ENCODE measurements at regions not wholly inside any gene's neighbourhood (a gene's known extent, or its start where the extent isn't known, plus 50 kb on each side); places are given as distances from the start of the nearest gene placed in this dataset.
"Not testable (repeated sequence)": the region's sequence is repeated elsewhere in the genome, so short reads cannot be mapped to it uniquely, and the experiment has no call there.

- DNase-seq (ENCODE audit: low read depth), result not testable (repeated sequence)
Observed at GRCh38 chr5:62222305-62222704, 83.7 kb upstream of the KIF2A start.

DNA sequence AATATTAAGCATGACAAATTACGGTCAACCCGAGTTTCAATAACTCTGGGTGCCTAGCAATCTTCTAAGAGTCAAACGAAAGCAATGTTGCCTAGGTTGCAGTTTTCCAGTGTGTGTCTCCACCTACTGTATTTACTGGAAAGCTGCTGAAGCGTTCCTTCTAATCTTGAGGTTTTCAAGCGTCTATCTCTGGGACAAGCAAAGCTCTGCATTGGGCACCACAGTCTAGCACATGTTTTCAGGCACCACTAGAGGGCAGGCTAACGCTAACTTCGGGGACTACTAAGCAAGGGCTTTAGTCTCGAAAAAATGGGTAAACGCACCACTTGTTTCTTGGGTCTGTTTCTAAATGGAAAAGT lies 82.7 kb upstream of the KIF2A start:
- peak; percentile 72 for DNase-seq (ENCODE audit: low read depth)

GRCh38 chr5:62224987-62225601 lies 80.9 kb upstream of the KIF2A start:
- DNase-seq (ENCODE audit: low read depth), result not testable (repeated sequence)

GRCh38 chr5:62230876-62231388 lies 75.1 kb upstream of the KIF2A start:
- DNase-seq (ENCODE audit: low read depth), result not testable (repeated sequence)

DNA sequence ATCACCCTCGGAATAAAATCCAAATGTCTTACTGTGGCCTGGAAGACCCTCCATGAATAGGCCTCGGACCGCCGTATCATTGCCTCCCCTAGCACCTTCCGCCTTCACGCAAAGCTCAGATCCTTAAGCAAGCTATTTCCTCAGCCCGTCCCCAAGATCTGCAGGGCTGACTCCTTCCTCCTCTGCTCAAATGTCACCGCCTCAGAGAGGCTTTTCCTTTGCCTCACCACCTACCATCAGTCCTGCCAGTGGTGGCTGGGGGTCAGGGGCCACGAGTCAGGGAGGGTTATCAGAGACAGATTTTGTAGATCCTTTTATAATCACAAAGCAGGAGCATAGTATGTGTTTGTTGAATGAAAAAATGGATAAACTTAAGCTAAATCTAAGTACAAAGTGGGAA lies 74.4 kb upstream of the KIF2A start:
- no peak for DNase-seq (ENCODE audit: low read depth)

DNA sequence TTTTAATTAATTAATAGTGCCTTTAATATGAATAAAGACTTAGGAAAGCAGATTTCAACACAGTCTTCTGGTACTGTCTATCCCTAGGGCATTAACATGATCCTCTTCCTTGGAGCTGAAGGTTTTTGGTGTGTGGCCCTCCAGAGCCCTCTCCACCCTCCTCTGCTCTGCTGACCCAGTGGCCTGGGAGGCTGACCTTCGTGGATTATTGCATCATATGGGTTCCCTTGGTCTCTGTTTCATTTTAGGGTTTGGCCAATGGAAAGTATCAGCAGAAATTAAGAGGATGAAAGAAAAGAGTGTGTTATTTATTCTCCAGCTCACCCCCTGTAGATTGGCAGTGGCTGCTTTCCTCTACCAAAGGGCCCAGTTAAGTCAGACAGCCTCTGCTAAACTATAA lies 73.8 kb upstream of the KIF2A start:
- DNase-seq (ENCODE audit: low read depth), result not testable (repeated sequence)

- DNase-seq (ENCODE audit: low read depth), result not testable (repeated sequence)
Observed at GRCh38 chr5:62233083-62234046, 72.6 kb upstream of the KIF2A start.

- DNase-seq (ENCODE audit: low read depth), result not testable (repeated sequence)
Observed at GRCh38 chr5:62236593-62236992, 69.4 kb upstream of the KIF2A start.

DNA sequence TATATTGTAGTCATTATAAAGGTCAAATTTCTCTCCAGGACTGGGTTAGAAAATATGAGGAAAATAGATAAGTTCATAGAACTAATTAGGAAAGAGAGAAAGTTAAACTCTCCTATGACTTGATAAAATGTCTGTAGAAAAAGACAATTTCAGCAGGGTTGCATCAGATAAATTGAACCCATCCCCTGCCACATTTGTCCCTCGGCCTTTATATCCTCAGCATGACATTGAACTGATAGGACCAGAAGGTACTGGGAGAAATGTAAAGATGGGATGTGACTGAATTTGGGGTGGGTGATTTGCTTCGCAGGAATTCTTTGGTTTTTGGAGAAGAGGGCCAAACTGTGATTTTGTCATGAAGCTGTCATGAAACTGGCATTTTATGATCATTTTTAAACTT lies 68.1 kb upstream of the KIF2A start:
- not testable (repeated sequence) for DNase-seq (ENCODE audit: low read depth)

DNA sequence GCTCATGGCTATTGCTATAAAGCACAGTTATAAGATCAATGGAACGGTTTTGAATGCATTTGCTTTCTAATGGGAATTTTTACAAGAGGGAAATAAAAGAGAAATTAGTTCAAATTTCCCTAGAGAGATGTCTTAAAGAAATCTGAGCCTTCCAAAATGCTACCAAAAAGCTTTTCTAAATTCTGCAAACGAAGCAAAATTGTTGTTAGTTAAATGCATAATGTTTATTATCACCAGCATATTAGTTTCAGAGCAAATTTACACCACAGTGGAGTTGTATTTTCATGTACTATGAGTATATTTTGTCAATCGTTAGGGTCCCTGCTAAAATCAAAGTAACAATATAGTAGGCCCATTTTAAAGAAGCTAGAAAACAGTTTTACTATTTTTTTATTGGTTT lies 67.4 kb upstream of the KIF2A start:
- DNase-seq (ENCODE audit: low read depth), result not testable (repeated sequence)

DNA sequence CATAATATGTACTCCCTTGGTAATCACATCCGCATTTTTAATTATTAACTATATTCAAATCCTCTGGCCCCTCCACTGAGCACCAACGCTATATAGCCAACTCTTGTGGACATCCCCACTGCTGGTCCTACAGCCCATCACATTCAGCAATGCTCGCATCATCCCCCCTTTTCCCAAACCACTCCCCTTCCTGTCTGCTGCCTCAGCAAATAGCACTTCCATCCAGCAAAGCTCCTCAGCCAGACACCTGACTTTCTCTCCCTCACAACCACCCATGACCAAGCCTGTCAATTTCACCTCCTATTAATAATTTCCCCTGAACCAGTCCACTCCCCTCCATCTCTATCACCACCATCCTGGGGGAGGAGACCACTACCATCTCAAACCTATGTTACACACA lies 65.5 kb upstream of the KIF2A start:
- not testable (repeated sequence) for DNase-seq (ENCODE audit: low read depth)

GRCh38 chr5:62242000-62242399 lies 64.0 kb upstream of the KIF2A start:
- DNase-seq (ENCODE audit: low read depth), result not testable (repeated sequence)

DNA sequence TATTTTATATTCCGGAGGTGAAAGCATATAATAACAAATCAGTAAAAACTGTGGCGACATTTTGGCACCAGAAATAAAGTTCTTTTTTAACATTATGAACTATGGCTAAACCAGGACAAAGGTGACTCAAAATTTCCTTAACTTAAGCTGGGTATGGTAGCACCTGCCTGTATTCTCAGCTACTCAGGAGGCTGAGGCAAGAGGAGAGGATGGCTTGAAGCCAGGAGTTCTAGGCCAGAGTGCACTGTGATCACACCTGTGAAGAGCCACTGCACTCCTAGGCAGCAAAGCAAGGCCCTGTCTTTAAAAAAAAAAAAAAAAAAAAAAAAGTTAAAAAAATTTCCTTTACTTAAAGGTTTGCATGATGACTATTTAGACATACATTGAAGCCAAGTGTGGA lies 63.0 kb upstream of the KIF2A start:
- not testable (repeated sequence) for DNase-seq (ENCODE audit: low read depth)

DNA sequence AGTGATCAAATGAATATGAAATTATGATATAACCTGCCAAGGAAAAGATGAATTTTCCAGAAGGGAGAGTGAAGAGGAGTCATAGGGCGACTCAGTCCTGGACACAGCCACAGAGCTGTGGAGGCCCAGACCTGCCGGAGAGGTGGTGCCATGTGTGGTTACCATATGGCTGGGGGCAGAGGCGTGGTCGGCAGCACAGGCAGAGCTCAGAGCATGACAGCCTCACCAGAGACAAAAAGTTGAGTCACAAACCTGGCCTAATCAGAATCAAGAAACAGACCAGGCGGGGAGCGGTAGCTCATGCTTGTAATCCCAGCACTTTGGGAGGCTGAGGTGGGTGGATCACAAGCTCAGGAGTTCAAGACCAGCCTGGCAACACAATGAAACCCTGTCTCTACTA lies 57.8 kb upstream of the KIF2A start:
- DNase-seq (ENCODE audit: low read depth), result not testable (repeated sequence)

- DNase-seq (ENCODE audit: low read depth), result not testable (repeated sequence)
Observed at GRCh38 chr5:62250085-62250484, 55.9 kb upstream of the KIF2A start.

GRCh38 chr5:62250919-62251318 lies 55.1 kb upstream of the KIF2A start:
- not testable (repeated sequence) for DNase-seq (ENCODE audit: low read depth)

DNA sequence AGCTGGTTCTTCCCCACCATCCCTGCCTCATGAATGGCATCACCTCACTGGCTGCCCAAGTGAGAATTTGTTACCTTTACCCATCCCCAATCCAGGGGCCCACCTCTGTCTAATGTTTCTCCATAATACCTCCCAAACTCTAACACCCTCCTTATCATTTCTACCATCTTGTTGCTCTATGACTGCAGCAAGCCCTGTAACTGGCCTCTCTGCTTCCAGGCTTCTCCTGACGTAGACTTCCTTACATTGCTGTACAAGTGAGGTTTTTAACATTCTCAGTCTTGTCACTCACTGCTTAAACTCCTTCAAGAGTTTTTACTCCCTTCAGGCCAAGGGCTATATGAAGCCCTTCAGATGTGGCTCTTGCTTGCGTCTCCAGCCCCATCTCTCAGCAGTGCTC lies 53.5 kb upstream of the KIF2A start:
- DNase-seq (ENCODE audit: low read depth), result not testable (repeated sequence)

DNA sequence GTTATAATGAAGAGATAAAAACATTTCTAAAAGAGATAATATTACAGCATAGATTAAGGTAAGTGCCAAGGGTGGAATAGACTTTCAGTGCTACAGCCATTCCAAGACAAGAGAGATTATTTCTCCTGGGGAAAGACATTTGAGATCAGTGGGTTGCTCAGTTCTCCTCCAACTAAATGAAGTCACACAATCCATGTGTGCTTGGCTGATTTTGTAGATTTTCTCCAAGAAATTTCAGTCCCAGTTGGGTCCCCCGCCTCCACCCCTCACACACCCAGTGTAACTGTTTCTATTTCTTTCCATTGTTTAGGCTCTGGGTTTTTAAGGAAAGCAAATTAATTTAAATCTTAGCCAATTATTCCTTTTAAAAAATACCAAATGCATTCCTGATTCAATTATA lies 50.5 kb upstream of the KIF2A start:
- not testable (repeated sequence) for DNase-seq (ENCODE audit: low read depth)

DNA sequence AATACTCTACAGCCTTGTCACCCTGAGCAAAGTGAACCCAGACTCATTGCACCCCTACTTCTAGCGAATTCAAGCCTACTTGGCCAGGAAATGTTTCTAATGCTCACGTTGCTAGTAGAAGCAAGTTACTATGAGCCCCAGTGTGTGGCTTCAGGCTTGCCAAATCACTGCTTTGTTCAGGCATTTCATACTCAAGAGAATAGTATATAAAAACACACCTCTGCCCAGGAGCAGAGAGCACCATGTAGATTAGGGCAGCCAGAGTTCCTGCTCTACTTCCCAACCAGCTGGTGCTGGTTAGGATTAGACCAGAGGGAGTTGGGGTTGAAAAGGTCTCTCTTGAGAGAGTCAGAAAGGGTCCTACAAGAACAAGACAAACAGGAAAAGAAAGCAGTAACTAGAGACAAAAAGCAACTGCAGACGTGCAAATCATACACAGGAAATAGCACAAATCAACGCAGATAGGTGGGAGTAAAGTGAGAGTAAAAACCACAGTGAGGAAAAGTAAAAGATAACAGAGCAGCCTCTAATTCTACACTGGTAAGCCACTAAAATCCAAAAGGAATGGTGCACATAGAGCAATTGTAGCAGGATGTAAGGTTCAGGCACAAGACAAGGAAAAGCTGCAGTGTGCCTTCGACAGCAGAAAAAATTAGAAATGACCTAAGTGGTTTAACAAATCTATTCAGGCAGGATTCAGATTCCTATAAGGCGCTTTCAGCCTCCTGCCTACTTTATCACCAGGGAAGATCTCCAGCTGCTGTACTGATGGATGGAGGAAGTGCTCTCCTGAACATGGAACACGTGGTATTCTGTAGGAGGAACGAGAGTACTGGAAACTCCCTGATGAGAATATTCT lies 49.6 kb upstream of the KIF2A start:
- DNase-seq (ENCODE audit: low read depth), result no peak
